Gastrocnemius medialis (tissue), 4 donors: ENCODE measurements at regions not wholly inside any gene's neighbourhood (a gene's known extent, or its start where the extent isn't known, plus 50 kb on each side); places are given as distances from the start of the nearest gene placed in this dataset.

Experiments used
- ATAC-seq, 2 donors: fragments of 150-250 bp; one replicate each; pipeline ENCODE4 v1.9.1; 2016
- DNase-seq, 2 donors: peaks; one replicate each; pipeline ENCODE4 v3.0.0-alpha.2; 2019
- H3K27ac ChIP-seq, 4 donors: fragments of 200-600 bp; sonication (generic); 1 replicate in 1 of 4; 2 replicates in 3 of 4; pipeline ENCODE4 v1.5.1; 2016 to 2018; ENCODE audit warnings: mild to moderate bottlenecking in 2 of 4, moderate library complexity in 1 of 4
- H3K27me3 ChIP-seq, 3 donors: fragments of 200-600 bp; sonication (generic) in 2 of 3; 1 replicate in 1 of 3; 2 replicates in 2 of 3; pipeline versions ENCODE4 v1.5.1 to v1.6.0; 2016 to 2019; ENCODE audit warnings: mild to moderate bottlenecking in 1 of 3, moderate library complexity in 1 of 3
- H3K36me3 ChIP-seq, 2 donors: fragments of 200-600 bp; sonication (generic) in 1 of 2; one replicate each; pipeline ENCODE4 v1.5.1; 2017 to 2018
- H3K4me1 ChIP-seq, 2 donors: fragments of 200-600 bp; sonication (generic) in 1 of 2; one replicate each; pipeline ENCODE4 v1.5.1; 2016 to 2017; ENCODE audit warnings: mild to moderate bottlenecking in 2 of 2
- H3K4me3 ChIP-seq, 4 donors: fragments of 200-600 bp; sonication (generic) in 3 of 4; 1 replicate in 1 of 4; 2 replicates in 3 of 4; pipeline ENCODE4 v1.5.1; 2016 to 2019; ENCODE audit warnings: mild to moderate bottlenecking in 2 of 4
- H3K9me3 ChIP-seq, 3 donors: fragments of 200-600 bp; sonication (generic) in 2 of 3; 1 replicate in 1 of 3; 2 replicates in 2 of 3; pipeline ENCODE4 v1.5.1; 2016 to 2019
- POLR2A ChIP-seq, 2 donors: fragments of 450-650 bp; IDR thresholded peaks; one replicate each; pipeline ENCODE4 v1.6.1; 2017; ENCODE audit warnings: antibody characterized with exemption in 2 of 2, mild to moderate bottlenecking in 2 of 2, moderate library complexity in 2 of 2
- in situ Hi-C, 4 donors: fragments of 200-750 bp; cut with MboI; loops; one replicate each; pipeline versions ENCODE4 v1.15.0 to v1.8.0; 2017; ENCODE audit warnings: low sequenced_read_pairs in 4 of 4
- intact Hi-C: fragments of 100-400 bp; cut with DNase I; formaldehyde crosslinking; loops from one replicate; pipeline ENCODE4 v1.15.1; 2023; ENCODE audit warnings: low total_unique reads
- TF ChIP-seq, protein P1 (sequence below), 5 experiments: fragments of 450-650 bp in 3 of 5; fragments of 200-600 bp in 2 of 5; sonication (generic) in 2 of 5; IDR thresholded peaks in 4 of 5; conservative IDR thresholded peaks in 1 of 5; 1 replicate in 4 of 5; 2 replicates in 1 of 5; pipeline ENCODE4 v1.5.1; 2016 to 2019; ENCODE audit warnings: antibody characterized with exemption in 5 of 5, mild to moderate bottlenecking in 3 of 5, moderate library complexity in 3 of 5

- no peak for TF ChIP-seq POLR2A (IDR thresholded peaks at IDR 0.05)
- TF ChIP-seq, protein P1, sequence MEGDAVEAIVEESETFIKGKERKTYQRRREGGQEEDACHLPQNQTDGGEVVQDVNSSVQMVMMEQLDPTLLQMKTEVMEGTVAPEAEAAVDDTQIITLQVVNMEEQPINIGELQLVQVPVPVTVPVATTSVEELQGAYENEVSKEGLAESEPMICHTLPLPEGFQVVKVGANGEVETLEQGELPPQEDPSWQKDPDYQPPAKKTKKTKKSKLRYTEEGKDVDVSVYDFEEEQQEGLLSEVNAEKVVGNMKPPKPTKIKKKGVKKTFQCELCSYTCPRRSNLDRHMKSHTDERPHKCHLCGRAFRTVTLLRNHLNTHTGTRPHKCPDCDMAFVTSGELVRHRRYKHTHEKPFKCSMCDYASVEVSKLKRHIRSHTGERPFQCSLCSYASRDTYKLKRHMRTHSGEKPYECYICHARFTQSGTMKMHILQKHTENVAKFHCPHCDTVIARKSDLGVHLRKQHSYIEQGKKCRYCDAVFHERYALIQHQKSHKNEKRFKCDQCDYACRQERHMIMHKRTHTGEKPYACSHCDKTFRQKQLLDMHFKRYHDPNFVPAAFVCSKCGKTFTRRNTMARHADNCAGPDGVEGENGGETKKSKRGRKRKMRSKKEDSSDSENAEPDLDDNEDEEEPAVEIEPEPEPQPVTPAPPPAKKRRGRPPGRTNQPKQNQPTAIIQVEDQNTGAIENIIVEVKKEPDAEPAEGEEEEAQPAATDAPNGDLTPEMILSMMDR (IDR thresholded peaks at IDR 0.05 in 4 of 5, conservative IDR thresholded peaks at IDR 0.05 in 1 of 5) = no peak
- DNase-seq (peak in 1 of 2 donors; percentile 18), ATAC-seq (peak; percentile 60 to 68)
- no peaks in the 10 kb centered on the region for H3K27me3 ChIP-seq
- H3K4me1 ChIP-seq = no peaks in the 10 kb centered on the region
- H3K36me3 ChIP-seq = no peaks in the 10 kb centered on the region
- no peaks in the 10 kb centered on the region for H3K9me3 ChIP-seq
- in situ Hi-C loops = no loop called here
- intact Hi-C loops = no loop called here
- H3K27ac ChIP-seq = no peak overlapping the region
- no peak overlapping the region for H3K4me3 ChIP-seq
These were observed 309.8 kb upstream of the COL3A1 start for GRCh38 chr2:188664416-188664815.

- Histone ChIP-seq H3K36me3 (no peaks in the 10 kb centered on the region), H3K9me3 (no peaks in the 10 kb centered on the region), H3K4me3 (no peak overlapping the region), H3K27ac (no peak overlapping the region), H3K4me1 (no peaks in the 10 kb centered on the region), H3K27me3 (no peaks in the 10 kb centered on the region)
- no peak for DNase-seq
- intact Hi-C loops (no loop called here), in situ Hi-C loops (no loop called here)
- no peak for ATAC-seq
- no peak for TF ChIP-seq POLR2A (IDR thresholded peaks at IDR 0.05)
- TF ChIP-seq, protein P1 (IDR thresholded peaks at IDR 0.05 in 4 of 5, conservative IDR thresholded peaks at IDR 0.05 in 1 of 5) = no peak
These were observed 309.1 kb upstream of the COL3A1 start for GRCh38 chr2:188664951-188665595.

DNA sequence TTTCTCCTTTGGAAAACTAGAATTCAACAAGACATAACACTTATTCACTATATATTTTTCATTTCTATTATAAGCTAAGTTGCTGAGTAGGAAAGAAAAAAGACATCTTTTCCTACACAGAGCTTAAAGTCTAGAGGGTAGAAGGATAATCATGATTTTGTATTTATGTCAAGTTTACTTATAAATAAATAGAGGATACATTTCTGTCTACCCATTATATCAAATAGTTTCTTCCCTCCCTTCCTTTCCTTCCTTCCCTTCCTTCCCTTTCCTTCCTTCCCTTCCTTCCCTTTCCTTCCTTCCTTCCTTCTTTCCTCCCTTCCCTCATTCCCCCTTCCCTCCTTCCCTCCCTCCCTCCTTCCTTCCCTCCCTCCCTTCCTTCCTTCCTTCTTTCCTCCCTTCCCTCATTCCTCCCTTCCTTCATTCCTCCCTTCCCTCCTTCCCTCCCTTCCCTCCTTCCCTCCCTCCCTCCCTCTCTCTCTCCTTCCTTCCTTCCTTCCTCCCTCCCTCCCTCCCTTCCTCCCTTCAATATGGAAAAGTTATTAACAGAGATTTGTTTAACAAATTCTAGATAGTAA, 308.4 kb upstream of the COL3A1 start:
- ATAC-seq (no peak), DNase-seq (no peak)
- H3K27ac ChIP-seq = no peak overlapping the region
- H3K27me3 ChIP-seq = no peaks in the 10 kb centered on the region
- no peak overlapping the region for H3K4me3 ChIP-seq
- H3K4me1 ChIP-seq = no peaks in the 10 kb centered on the region
- TF ChIP-seq, protein P1 (IDR thresholded peaks at IDR 0.05 in 4 of 5, conservative IDR thresholded peaks at IDR 0.05 in 1 of 5) = no peak
- no peak for TF ChIP-seq POLR2A (IDR thresholded peaks at IDR 0.05)
- no peaks in the 10 kb centered on the region for H3K36me3 ChIP-seq
- in situ Hi-C loops (no loop called here), intact Hi-C loops (no loop called here)
- H3K9me3 ChIP-seq = no peaks in the 10 kb centered on the region

GRCh38 chr2:188666503-188666902, 307.7 kb upstream of the COL3A1 start:
- Histone ChIP-seq H3K4me3 (no peak overlapping the region), H3K4me1 (no peaks in the 10 kb centered on the region), H3K9me3 (no peaks in the 10 kb centered on the region), H3K27ac (no peak overlapping the region), H3K36me3 (no peaks in the 10 kb centered on the region), H3K27me3 (no peaks in the 10 kb centered on the region)
- DNase-seq = no peak
- ATAC-seq = no peak
- intact Hi-C loops (no loop called here), in situ Hi-C loops (no loop called here)
- TF ChIP-seq, protein P1 (IDR thresholded peaks at IDR 0.05 in 4 of 5, conservative IDR thresholded peaks at IDR 0.05 in 1 of 5) = no peak
- TF ChIP-seq POLR2A (IDR thresholded peaks at IDR 0.05) = no peak
